ENCODE measurements at regions not wholly inside any gene's neighbourhood (a gene's known extent, or its start where the extent isn't known, plus 50 kb on each side); places are given as distances from the start of the nearest gene placed in this dataset.

GRCh38 chr2:23077596-23077995, 307.4 kb upstream of the KLHL29 start:
- TF ChIP-seq POLR2A (IDR thresholded peaks at IDR 0.05) (no peak), CTCF (IDR thresholded peaks at IDR 0.05) (no peak)

All from testis (tissue), 2 donors.